ENCODE measurements at regions not wholly inside any gene's neighbourhood (a gene's known extent, or its start where the extent isn't known, plus 50 kb on each side); places are given as distances from the start of the nearest gene placed in this dataset.
"Not testable (repeated sequence)": the region's sequence is repeated elsewhere in the genome, so short reads cannot be mapped to it uniquely, and the experiment has no call there.

DNA sequence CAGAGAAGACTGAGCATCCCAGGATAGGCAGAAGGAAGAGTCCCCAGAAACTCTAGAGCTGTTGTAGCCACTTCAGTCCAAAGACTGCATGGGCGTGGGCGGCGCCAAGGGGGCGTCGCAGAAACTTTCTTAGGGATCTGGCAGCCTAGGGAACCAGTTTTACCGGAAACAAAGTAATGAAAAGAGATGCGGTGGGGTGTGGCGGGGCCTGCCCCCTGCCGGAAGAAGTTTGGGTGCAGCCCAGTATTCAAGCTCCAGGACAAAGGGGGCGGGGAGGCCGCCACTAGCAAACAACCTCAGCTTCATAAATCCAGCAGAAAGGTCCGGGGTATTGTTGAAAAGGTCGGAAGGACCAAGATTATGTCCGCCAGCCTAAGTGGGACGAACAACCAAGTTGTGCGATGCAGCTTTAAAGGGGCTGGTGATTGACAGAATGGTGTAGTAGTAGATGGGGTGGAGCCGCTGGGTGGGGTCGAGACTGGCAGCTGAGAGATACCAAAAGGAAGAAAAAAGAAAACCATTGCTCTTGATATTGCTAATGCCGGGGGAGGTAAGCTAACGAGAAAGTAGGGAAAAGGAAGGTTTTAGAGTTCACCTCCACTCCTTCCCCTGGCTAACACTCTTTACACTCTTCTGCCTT, 190.5 kb downstream of the RRAGB start:
- TF ChIP-seq, protein P1, sequence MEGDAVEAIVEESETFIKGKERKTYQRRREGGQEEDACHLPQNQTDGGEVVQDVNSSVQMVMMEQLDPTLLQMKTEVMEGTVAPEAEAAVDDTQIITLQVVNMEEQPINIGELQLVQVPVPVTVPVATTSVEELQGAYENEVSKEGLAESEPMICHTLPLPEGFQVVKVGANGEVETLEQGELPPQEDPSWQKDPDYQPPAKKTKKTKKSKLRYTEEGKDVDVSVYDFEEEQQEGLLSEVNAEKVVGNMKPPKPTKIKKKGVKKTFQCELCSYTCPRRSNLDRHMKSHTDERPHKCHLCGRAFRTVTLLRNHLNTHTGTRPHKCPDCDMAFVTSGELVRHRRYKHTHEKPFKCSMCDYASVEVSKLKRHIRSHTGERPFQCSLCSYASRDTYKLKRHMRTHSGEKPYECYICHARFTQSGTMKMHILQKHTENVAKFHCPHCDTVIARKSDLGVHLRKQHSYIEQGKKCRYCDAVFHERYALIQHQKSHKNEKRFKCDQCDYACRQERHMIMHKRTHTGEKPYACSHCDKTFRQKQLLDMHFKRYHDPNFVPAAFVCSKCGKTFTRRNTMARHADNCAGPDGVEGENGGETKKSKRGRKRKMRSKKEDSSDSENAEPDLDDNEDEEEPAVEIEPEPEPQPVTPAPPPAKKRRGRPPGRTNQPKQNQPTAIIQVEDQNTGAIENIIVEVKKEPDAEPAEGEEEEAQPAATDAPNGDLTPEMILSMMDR (IDR thresholded peaks at IDR 0.05), result peak; percentile 47
- H3K9me3 ChIP-seq, result no peaks in the 10 kb centered on the region
- H3K36me3 ChIP-seq, result no peaks in the 10 kb centered on the region
- ATAC-seq (peak; percentile 93 to 96), DNase-seq (peak; percentile 69)
- intact Hi-C loops (cut with DNase I), result no loop called here
- H3K27me3 ChIP-seq (ENCODE audit: low read depth), result no peaks in the 10 kb centered on the region
- peak overlapping the region; percentile 64 for H3K4me3 ChIP-seq
- H3K4me1 ChIP-seq, result no peaks in the 10 kb centered on the region
- peak overlapping the region; percentile 74 for H3K27ac ChIP-seq

DNA sequence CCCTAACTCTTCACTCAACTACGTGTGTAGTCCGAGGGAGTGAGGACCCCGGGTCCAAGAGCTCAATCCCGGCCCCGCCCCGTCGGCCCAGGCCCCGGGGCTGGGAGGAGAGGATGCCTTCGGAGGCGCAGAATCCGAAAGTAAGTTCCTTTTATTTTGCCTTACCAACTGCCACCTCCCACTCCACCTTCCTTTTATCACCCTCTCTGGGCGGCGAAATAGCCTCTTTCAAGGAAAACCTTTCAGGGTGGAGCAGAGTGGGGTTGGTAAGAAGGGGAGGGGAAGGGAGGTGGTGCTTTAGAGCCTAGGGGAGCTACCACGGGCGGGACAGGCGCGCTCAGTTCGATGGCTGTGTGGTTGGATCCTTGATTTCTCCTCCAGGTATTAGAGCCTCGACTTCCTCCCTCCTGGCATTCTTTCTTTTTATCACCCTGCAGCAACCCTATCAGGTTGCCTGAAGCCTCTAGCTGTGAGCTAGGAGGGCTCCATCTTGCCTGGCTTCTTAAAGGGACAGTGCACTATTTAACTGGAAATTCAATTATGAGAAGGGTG, 191.2 kb downstream of the RRAGB start:
- ATAC-seq, result peak; percentile 64 to 82
- intact Hi-C loops (cut with DNase I), result no loop called here

DNA sequence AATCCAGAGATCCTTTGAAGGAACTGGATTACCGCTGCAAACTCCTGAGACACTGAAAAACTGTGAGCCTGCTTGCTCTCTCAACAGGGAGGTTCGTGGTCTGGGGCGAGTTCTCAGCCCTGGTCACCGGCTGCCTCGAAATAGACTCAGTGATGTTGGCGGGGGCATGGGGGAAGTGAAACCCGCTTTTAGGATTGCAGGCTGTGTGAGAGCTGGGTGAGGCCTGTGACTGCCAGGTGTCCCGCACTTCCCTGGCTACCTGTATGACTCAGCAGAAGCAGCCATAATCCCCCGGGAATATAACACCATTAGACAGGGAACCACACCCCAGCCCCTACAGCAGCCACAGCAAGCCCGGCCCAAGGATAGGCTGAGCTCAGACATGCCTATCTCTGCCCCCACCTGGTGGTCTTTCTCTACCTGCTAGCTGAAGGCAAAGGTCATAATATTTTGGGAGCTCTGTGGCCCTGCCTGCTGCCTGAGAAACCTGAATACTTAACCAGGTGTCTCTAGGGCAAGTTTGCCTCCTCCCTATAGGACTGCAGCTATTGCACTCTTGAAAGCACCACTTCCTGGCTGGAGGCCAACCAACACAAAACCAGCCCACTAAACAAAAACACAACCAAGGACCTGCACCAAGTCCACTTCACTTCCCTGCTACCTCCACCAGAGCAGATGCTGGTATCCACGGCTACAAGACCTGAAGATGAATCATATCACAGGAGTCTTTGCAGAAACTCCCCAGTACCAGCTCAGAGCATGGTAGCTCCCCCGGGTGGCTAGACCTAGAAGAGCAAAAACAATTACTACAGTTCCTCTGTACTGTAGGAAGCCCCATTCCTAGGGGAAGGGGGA, 202.0 kb downstream of the RRAGB start:
- Histone ChIP-seq H3K4me3 (no peak overlapping the region), H3K27ac (no peak overlapping the region), H3K36me3 (no peaks in the 10 kb centered on the region), H3K27me3 (ENCODE audit: low read depth) (no peaks in the 10 kb centered on the region), H3K9me3 (no peaks in the 10 kb centered on the region), H3K4me1 (no peaks in the 10 kb centered on the region)
- ATAC-seq (no peak), DNase-seq (no peak)
- intact Hi-C loops (cut with DNase I), result no loop called here
- TF ChIP-seq, protein P1 (IDR thresholded peaks at IDR 0.05), result no peak

More for the DNA sequence above, 191.2 kb downstream of the RRAGB start:
- H3K4me1 ChIP-seq, result no peaks in the 10 kb centered on the region
- no peaks in the 10 kb centered on the region for H3K36me3 ChIP-seq
- DNase-seq, result no peak
- H3K9me3 ChIP-seq, result no peaks in the 10 kb centered on the region
- peak overlapping the region; percentile 64 for H3K4me3 ChIP-seq
- TF ChIP-seq, protein P1 (IDR thresholded peaks at IDR 0.05), result no peak
- peak overlapping the region; percentile 74 for H3K27ac ChIP-seq
- H3K27me3 ChIP-seq (ENCODE audit: low read depth), result no peaks in the 10 kb centered on the region

DNA sequence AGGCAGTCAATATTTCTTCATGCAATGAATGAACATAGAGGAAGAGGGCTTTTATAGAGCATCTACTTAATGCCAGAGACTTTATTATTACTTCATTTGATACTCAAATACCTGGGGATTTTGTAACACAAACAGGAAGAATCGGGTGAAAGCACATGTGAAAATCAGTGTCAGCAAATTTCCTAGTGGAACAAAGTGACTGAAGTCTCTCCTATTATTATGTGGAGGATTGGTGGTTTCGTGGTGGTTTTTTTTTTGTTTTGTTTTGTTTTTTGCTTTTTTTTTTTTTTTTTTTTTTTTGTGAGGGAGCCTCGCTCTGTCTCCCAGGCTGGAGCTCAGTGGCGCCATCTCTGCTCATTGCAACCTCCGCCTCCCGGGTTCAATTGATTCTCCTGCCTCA, 207.0 kb downstream of the RRAGB start:
- H3K36me3 ChIP-seq, result no peaks in the 10 kb centered on the region
- no peaks in the 10 kb centered on the region for H3K4me1 ChIP-seq
- no peaks in the 10 kb centered on the region for H3K9me3 ChIP-seq
- intact Hi-C loops (cut with DNase I), result no loop called here
- H3K27me3 ChIP-seq (ENCODE audit: low read depth), result no peaks in the 10 kb centered on the region
- TF ChIP-seq, protein P1 (IDR thresholded peaks at IDR 0.05), result no peak
- ATAC-seq (no peak), DNase-seq (no peak)
- no peak overlapping the region for H3K4me3 ChIP-seq
- H3K27ac ChIP-seq, result no peak overlapping the region

DNA sequence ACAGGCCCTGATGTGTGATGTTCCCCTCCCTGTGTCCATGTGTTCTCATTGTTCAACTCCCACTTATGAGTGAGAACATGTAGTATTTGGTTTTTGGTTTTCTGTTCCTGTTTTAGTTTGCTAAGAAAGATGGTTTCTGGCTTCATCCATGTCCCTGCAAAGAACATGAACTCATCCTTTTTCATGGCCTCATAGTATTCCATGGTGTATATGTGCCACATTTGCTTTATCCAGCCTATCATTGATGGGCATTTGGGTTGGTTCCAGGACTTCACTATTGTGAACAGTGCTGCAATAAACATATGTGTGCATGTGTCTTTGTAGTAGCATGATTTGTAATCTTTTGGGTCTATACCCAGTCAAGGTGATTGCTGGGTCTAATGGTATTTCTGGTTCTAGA, 211.0 kb downstream of the RRAGB start:
- DNase-seq; H3K27ac ChIP-seq; H3K9me3 ChIP-seq; H3K4me3 ChIP-seq; H3K36me3 ChIP-seq; H3K4me1 ChIP-seq; intact Hi-C loops (cut with DNase I); H3K27me3 ChIP-seq (ENCODE audit: low read depth); ATAC-seq: not testable (repeated sequence)
